ENCODE measurements at regions not wholly inside any gene's neighbourhood (a gene's known extent, or its start where the extent isn't known, plus 50 kb on each side); places are given as distances from the start of the nearest gene placed in this dataset.

GRCh38 chr10:128275388-128276177, 149.4 kb upstream of the MKI67 start:
- Histone ChIP-seq H3K4me1 (ENCODE audit: control insufficient read depth in 3 of 3, insufficient read depth in 3 of 3, low read length in 3 of 3) (peaks cover 0 to 2% (median 0%) of the 10 kb centered on the region in 3 donors), H3K9ac (ENCODE audit: low read depth in 1 of 3, low read length in 3 of 3) (no peak overlapping the region), H3K4me3 (ENCODE audit: low read length in 3 of 3) (no peak overlapping the region), H3K27me3 (ENCODE audit: control insufficient read depth in 3 of 3, insufficient read depth in 3 of 3, low read length in 3 of 3) (peaks cover 2 to 22% (median 15%) of the 10 kb centered on the region in 3 donors), H3K36me3 (ENCODE audit: control insufficient read depth in 3 of 3, insufficient read depth in 3 of 3, low read length in 3 of 3) (no peaks in the 10 kb centered on the region), H3K27ac (ENCODE audit: low read depth, low read length) (no peak overlapping the region), H3K9me3 (ENCODE audit: control insufficient read depth in 3 of 3, low read length in 3 of 3) (no peaks in the 10 kb centered on the region)

GRCh38 chr10:128277267-128277840, 151.1 kb upstream of the MKI67 start:
- no peak overlapping the region for H3K4me3 ChIP-seq (ENCODE audit: low read length in 3 of 3)
- no peaks in the 10 kb centered on the region for H3K9me3 ChIP-seq (ENCODE audit: control insufficient read depth in 3 of 3, low read length in 3 of 3)
- peaks cover 0 to 2% (median 0%) of the 10 kb centered on the region in 3 donors for H3K4me1 ChIP-seq (ENCODE audit: control insufficient read depth in 3 of 3, insufficient read depth in 3 of 3, low read length in 3 of 3)
- H3K27me3 ChIP-seq (ENCODE audit: control insufficient read depth in 3 of 3, insufficient read depth in 3 of 3, low read length in 3 of 3) = peaks cover 2 to 22% (median 15%) of the 10 kb centered on the region in 3 donors
- no peak overlapping the region for H3K27ac ChIP-seq (ENCODE audit: low read depth, low read length)
- no peaks in the 10 kb centered on the region for H3K36me3 ChIP-seq (ENCODE audit: control insufficient read depth in 3 of 3, insufficient read depth in 3 of 3, low read length in 3 of 3)
- H3K9ac ChIP-seq (ENCODE audit: low read depth in 1 of 3, low read length in 3 of 3) = no peak overlapping the region

- peaks cover 0 to 2% (median 0%) of the 10 kb centered on the region in 3 donors for H3K4me1 ChIP-seq (ENCODE audit: control insufficient read depth in 3 of 3, insufficient read depth in 3 of 3, low read length in 3 of 3)
- no peak overlapping the region for H3K9ac ChIP-seq (ENCODE audit: low read depth in 1 of 3, low read length in 3 of 3)
- peaks cover 2 to 19% (median 11%) of the 10 kb centered on the region in 3 donors for H3K27me3 ChIP-seq (ENCODE audit: control insufficient read depth in 3 of 3, insufficient read depth in 3 of 3, low read length in 3 of 3)
- H3K9me3 ChIP-seq (ENCODE audit: control insufficient read depth in 3 of 3, low read length in 3 of 3) = no peaks in the 10 kb centered on the region
- H3K27ac ChIP-seq (ENCODE audit: low read depth, low read length) = no peak overlapping the region
- no peak overlapping the region for H3K4me3 ChIP-seq (ENCODE audit: low read length in 3 of 3)
- H3K36me3 ChIP-seq (ENCODE audit: control insufficient read depth in 3 of 3, insufficient read depth in 3 of 3, low read length in 3 of 3) = no peaks in the 10 kb centered on the region
Measured at GRCh38 chr10:128278362-128278761, 152.1 kb upstream of the MKI67 start.

- Histone ChIP-seq H3K9ac (ENCODE audit: low read depth in 1 of 3, low read length in 3 of 3) (no peak overlapping the region), H3K9me3 (ENCODE audit: control insufficient read depth in 3 of 3, low read length in 3 of 3) (no peaks in the 10 kb centered on the region), H3K4me1 (ENCODE audit: control insufficient read depth in 3 of 3, insufficient read depth in 3 of 3, low read length in 3 of 3) (no peaks in the 10 kb centered on the region), H3K27me3 (ENCODE audit: control insufficient read depth in 3 of 3, insufficient read depth in 3 of 3, low read length in 3 of 3) (peaks cover 4 to 31% (median 15%) of the 10 kb centered on the region in 3 donors), H3K36me3 (ENCODE audit: control insufficient read depth in 3 of 3, insufficient read depth in 3 of 3, low read length in 3 of 3) (no peaks in the 10 kb centered on the region), H3K4me3 (ENCODE audit: low read length in 3 of 3) (no peak overlapping the region), H3K27ac (ENCODE audit: low read depth, low read length) (no peak overlapping the region)
Measured at GRCh38 chr10:128280271-128280670, 154.0 kb upstream of the MKI67 start.

- Histone ChIP-seq H3K27me3 (ENCODE audit: control insufficient read depth in 3 of 3, insufficient read depth in 3 of 3, low read length in 3 of 3) (peaks cover 8 to 34% (median 18%) of the 10 kb centered on the region in 3 donors), H3K9me3 (ENCODE audit: control insufficient read depth in 3 of 3, low read length in 3 of 3) (no peaks in the 10 kb centered on the region), H3K9ac (ENCODE audit: low read depth in 1 of 3, low read length in 3 of 3) (no peak overlapping the region), H3K4me3 (ENCODE audit: low read length in 3 of 3) (no peak overlapping the region), H3K36me3 (ENCODE audit: control insufficient read depth in 3 of 3, insufficient read depth in 3 of 3, low read length in 3 of 3) (no peaks in the 10 kb centered on the region), H3K27ac (ENCODE audit: low read depth, low read length) (no peak overlapping the region), H3K4me1 (ENCODE audit: control insufficient read depth in 3 of 3, insufficient read depth in 3 of 3, low read length in 3 of 3) (no peaks in the 10 kb centered on the region)
Measured at GRCh38 chr10:128281343-128281742, 155.1 kb upstream of the MKI67 start.

- H3K27ac ChIP-seq (ENCODE audit: low read depth, low read length) = no peak overlapping the region
- H3K4me3 ChIP-seq (ENCODE audit: low read length in 3 of 3) = no peak overlapping the region
- H3K4me1 ChIP-seq (ENCODE audit: control insufficient read depth in 3 of 3, insufficient read depth in 3 of 3, low read length in 3 of 3) = no peaks in the 10 kb centered on the region
- no peak overlapping the region for H3K9ac ChIP-seq (ENCODE audit: low read depth in 1 of 3, low read length in 3 of 3)
- H3K27me3 ChIP-seq (ENCODE audit: control insufficient read depth in 3 of 3, insufficient read depth in 3 of 3, low read length in 3 of 3) = peaks cover 10 to 37% (median 20%) of the 10 kb centered on the region in 3 donors
- no peaks in the 10 kb centered on the region for H3K36me3 ChIP-seq (ENCODE audit: control insufficient read depth in 3 of 3, insufficient read depth in 3 of 3, low read length in 3 of 3)
- no peaks in the 10 kb centered on the region for H3K9me3 ChIP-seq (ENCODE audit: control insufficient read depth in 3 of 3, low read length in 3 of 3)
Measured at GRCh38 chr10:128281861-128282260, 155.6 kb upstream of the MKI67 start.

GRCh38 chr10:128286141-128286761, 160.0 kb upstream of the MKI67 start:
- Histone ChIP-seq H3K9ac (ENCODE audit: low read depth in 1 of 3, low read length in 3 of 3) (no peak overlapping the region), H3K36me3 (ENCODE audit: control insufficient read depth in 3 of 3, insufficient read depth in 3 of 3, low read length in 3 of 3) (no peaks in the 10 kb centered on the region), H3K27ac (ENCODE audit: low read depth, low read length) (no peak overlapping the region), H3K4me3 (ENCODE audit: low read length in 3 of 3) (no peak overlapping the region), H3K4me1 (ENCODE audit: control insufficient read depth in 3 of 3, insufficient read depth in 3 of 3, low read length in 3 of 3) (no peaks in the 10 kb centered on the region), H3K27me3 (ENCODE audit: control insufficient read depth in 3 of 3, insufficient read depth in 3 of 3, low read length in 3 of 3) (peaks cover 24 to 41% (median 26%) of the 10 kb centered on the region in 3 donors), H3K9me3 (ENCODE audit: control insufficient read depth in 3 of 3, low read length in 3 of 3) (peaks cover 4 to 12% (median 7%) of the 10 kb centered on the region in 3 donors)

- no peaks in the 10 kb centered on the region for H3K36me3 ChIP-seq (ENCODE audit: control insufficient read depth in 3 of 3, insufficient read depth in 3 of 3, low read length in 3 of 3)
- H3K9me3 ChIP-seq (ENCODE audit: control insufficient read depth in 3 of 3, low read length in 3 of 3) = peaks cover 4 to 15% (median 7%) of the 10 kb centered on the region in 3 donors
- H3K4me1 ChIP-seq (ENCODE audit: control insufficient read depth in 3 of 3, insufficient read depth in 3 of 3, low read length in 3 of 3) = no peaks in the 10 kb centered on the region
- H3K27me3 ChIP-seq (ENCODE audit: control insufficient read depth in 3 of 3, insufficient read depth in 3 of 3, low read length in 3 of 3) = peaks cover 24 to 41% (median 26%) of the 10 kb centered on the region in 3 donors
- H3K27ac ChIP-seq (ENCODE audit: low read depth, low read length) = no peak overlapping the region
- no peak overlapping the region for H3K9ac ChIP-seq (ENCODE audit: low read depth in 1 of 3, low read length in 3 of 3)
- no peak overlapping the region for H3K4me3 ChIP-seq (ENCODE audit: low read length in 3 of 3)
Measured at GRCh38 chr10:128286762-128287500, 160.7 kb upstream of the MKI67 start.

GRCh38 chr10:128287921-128288320, 161.7 kb upstream of the MKI67 start:
- H3K9me3 ChIP-seq (ENCODE audit: control insufficient read depth in 3 of 3, low read length in 3 of 3) = peaks cover 4 to 15% (median 7%) of the 10 kb centered on the region in 3 donors
- H3K36me3 ChIP-seq (ENCODE audit: control insufficient read depth in 3 of 3, insufficient read depth in 3 of 3, low read length in 3 of 3) = no peaks in the 10 kb centered on the region
- no peak overlapping the region for H3K4me3 ChIP-seq (ENCODE audit: low read length in 3 of 3)
- H3K9ac ChIP-seq (ENCODE audit: low read depth in 1 of 3, low read length in 3 of 3) = no peak overlapping the region
- H3K4me1 ChIP-seq (ENCODE audit: control insufficient read depth in 3 of 3, insufficient read depth in 3 of 3, low read length in 3 of 3) = no peaks in the 10 kb centered on the region
- no peak overlapping the region for H3K27ac ChIP-seq (ENCODE audit: low read depth, low read length)
- peaks cover 24 to 41% (median 26%) of the 10 kb centered on the region in 3 donors for H3K27me3 ChIP-seq (ENCODE audit: control insufficient read depth in 3 of 3, insufficient read depth in 3 of 3, low read length in 3 of 3)

All from skeletal muscle tissue (tissue), 3 donors.